GM19043 (cell line): ENCODE measurements at regions not wholly inside any gene's neighbourhood (a gene's known extent, or its start where the extent isn't known, plus 50 kb on each side); places are given as distances from the start of the nearest gene placed in this dataset.

Source experiments
- ATAC-seq: cut with Tn5 transposase; IDR thresholded peaks from one replicate; pipeline ENCODE4 v1.9.1; 2021; ENCODE audit warnings: low read depth; ENCODE audit not compliant: unreplicated experiment

GRCh38 chr12:17278946-17279345 is 673.0 kb upstream of the LMO3 start:
- ATAC-seq: no peak

GRCh38 chr12:17276196-17276595 is 670.2 kb upstream of the LMO3 start:
- no peak for ATAC-seq

- ATAC-seq: no peak
Measured at GRCh38 chr12:17266856-17267255, 660.9 kb upstream of the LMO3 start.

GRCh38 chr12:17264603-17265002 is 658.6 kb upstream of the LMO3 start:
- no peak for ATAC-seq

GRCh38 chr12:17239874-17240273 is 633.9 kb upstream of the LMO3 start:
- ATAC-seq: no peak

- ATAC-seq: no peak
Measured at GRCh38 chr12:17235996-17236395, 630.0 kb upstream of the LMO3 start.

- ATAC-seq: no peak
Measured at GRCh38 chr12:17215759-17216570, 610.0 kb upstream of the LMO3 start.

- ATAC-seq: no peak
Measured at GRCh38 chr12:17214929-17215328, 609.0 kb upstream of the LMO3 start.

- ATAC-seq: no peak
Measured at GRCh38 chr12:17206553-17206952, 600.6 kb upstream of the LMO3 start.

- no peak for ATAC-seq
Measured at GRCh38 chr12:17204289-17205054, 598.5 kb upstream of the LMO3 start.

GRCh38 chr12:17203497-17203896 is 597.5 kb upstream of the LMO3 start:
- no peak for ATAC-seq

GRCh38 chr12:17197971-17198370 is 592.0 kb upstream of the LMO3 start:
- ATAC-seq: no peak

GRCh38 chr12:17192721-17193120 is 586.8 kb upstream of the LMO3 start:
- no peak for ATAC-seq

- no peak for ATAC-seq
Measured at GRCh38 chr12:17169726-17170471, 563.9 kb upstream of the LMO3 start.

GRCh38 chr12:17159506-17160300 is 553.7 kb upstream of the LMO3 start:
- ATAC-seq: no peak

GRCh38 chr12:17158201-17158600 is 552.2 kb upstream of the LMO3 start:
- ATAC-seq: no peak

- ATAC-seq: no peak
Measured at GRCh38 chr12:17151917-17152316, 546.0 kb upstream of the LMO3 start.

- ATAC-seq: no peak
Measured at GRCh38 chr12:17148706-17149105, 542.7 kb upstream of the LMO3 start.

GRCh38 chr12:17142856-17143255 is 536.9 kb upstream of the LMO3 start:
- no peak for ATAC-seq

GRCh38 chr12:17139931-17140330 is 534.0 kb upstream of the LMO3 start:
- no peak for ATAC-seq
